Ovary (tissue), 3 donors: ENCODE measurements at regions not wholly inside any gene's neighbourhood (a gene's known extent, or its start where the extent isn't known, plus 50 kb on each side); places are given as distances from the start of the nearest gene placed in this dataset.

Source experiments
- POLR2A ChIP-seq: fragments of 450-650 bp; IDR thresholded peaks from one replicate; pipeline ENCODE4 v1.6.1; 2017; ENCODE audit warnings: antibody characterized with exemption, mild to moderate bottlenecking, moderate library complexity
- TF ChIP-seq, protein P1 (sequence below), 3 donors: fragments of 450-650 bp in 2 of 3; fragments of 200-600 bp in 1 of 3; IDR thresholded peaks; one replicate each; pipeline versions ENCODE4 v1.5.1 to v1.8.0; 2016 to 2022; ENCODE audit warnings: antibody characterized with exemption in 3 of 3, mild to moderate bottlenecking in 1 of 3
- donor health status: DM: no; HTN: no; CAD: no.

DNA sequence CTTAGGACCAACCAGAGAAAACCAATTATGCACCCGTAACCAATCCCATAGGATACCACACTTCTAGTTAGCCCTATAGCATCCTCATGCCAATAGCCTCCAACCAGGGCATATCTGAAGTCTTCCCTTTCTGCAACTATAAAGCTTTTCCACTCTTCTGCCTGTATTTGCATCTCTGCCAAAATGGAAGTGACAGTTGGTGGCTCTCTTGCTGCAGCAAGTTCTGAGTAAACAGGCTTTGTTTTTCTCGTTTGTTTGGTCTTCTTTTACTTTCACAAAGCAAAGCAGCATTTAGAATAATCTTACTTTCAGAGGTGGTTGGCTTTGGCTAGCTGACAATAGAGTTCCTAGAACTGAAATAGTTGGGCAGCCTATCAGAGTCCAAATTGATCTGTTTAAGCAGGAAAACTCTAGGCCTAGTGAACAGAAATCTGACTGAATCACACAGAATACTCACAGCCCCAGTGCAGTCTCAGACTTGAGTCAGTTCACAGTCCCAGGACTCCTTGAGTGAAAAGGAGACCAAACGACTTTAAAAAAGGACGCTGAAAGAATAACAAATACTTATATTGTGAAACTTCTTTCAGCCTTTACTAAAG lies 1029.7 kb upstream of the LRFN5 start:
- TF ChIP-seq, protein P1, sequence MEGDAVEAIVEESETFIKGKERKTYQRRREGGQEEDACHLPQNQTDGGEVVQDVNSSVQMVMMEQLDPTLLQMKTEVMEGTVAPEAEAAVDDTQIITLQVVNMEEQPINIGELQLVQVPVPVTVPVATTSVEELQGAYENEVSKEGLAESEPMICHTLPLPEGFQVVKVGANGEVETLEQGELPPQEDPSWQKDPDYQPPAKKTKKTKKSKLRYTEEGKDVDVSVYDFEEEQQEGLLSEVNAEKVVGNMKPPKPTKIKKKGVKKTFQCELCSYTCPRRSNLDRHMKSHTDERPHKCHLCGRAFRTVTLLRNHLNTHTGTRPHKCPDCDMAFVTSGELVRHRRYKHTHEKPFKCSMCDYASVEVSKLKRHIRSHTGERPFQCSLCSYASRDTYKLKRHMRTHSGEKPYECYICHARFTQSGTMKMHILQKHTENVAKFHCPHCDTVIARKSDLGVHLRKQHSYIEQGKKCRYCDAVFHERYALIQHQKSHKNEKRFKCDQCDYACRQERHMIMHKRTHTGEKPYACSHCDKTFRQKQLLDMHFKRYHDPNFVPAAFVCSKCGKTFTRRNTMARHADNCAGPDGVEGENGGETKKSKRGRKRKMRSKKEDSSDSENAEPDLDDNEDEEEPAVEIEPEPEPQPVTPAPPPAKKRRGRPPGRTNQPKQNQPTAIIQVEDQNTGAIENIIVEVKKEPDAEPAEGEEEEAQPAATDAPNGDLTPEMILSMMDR (IDR thresholded peaks at IDR 0.05): no peak
- TF ChIP-seq POLR2A: no peak
